HepG2 (cell line): ENCODE measurements at regions not wholly inside any gene's neighbourhood (a gene's known extent, or its start where the extent isn't known, plus 50 kb on each side); places are given as distances from the start of the nearest gene placed in this dataset.

Experiments used
- ATAC-seq: fragments of 200-7000 bp; cut with Tn5 transposase; 3 replicates; pipeline ENCODE4 v1.9.1; 2020; ENCODE audit warnings: mild to moderate bottlenecking, moderate library complexity
- BruUV-seq: library from RNA; stranded (reverse); fragments of 400-500 nt; replicated peaks from 2 replicates; lab custom pipeline; 2021; lab: Mats Ljungman, UMichigan
- CTCF ChIA-PET: fragments of 300-600 bp; formaldehyde crosslinking; extraction: SDS; loops from one replicate; lab custom pipeline; 2021; ENCODE audit warnings: low total read pairs, inconsistent platforms, low intra/inter-chr PET ratio; lab: Yijun Ruan, JAX
- POLR2A ChIA-PET: fragments of 350-600 bp; sonication (Branson Sonifier 250); formaldehyde crosslinking; loops from one replicate; lab custom pipeline; 2020; ENCODE audit warnings: antibody characterized with exemption, inconsistent platforms; lab: Yijun Ruan, JAX
- DNase-seq: peaks from one replicate; pipeline ENCODE4 v3.0.0-alpha.2; 2015; ENCODE audit warnings: low spot score
- FAIRE-seq: peaks from 3 replicates; lab custom pipeline; 2011; peaks lifted over from hg19 to GRCh38; lab: Jason Lieb, UNC
- H2AFZ ChIP-seq: one replicate; pipeline ENCODE4 v1.6.1; 2011; ENCODE audit warnings: low read length, inconsistent platforms
- H3K27ac ChIP-seq: fragments of 300-600 bp; 3 replicates; pipeline ENCODE4 v1.8.0; 2011; ENCODE audit warnings: mixed run types, mild to moderate bottlenecking, mixed read lengths, low read length, inconsistent platforms; ENCODE audit not compliant: insufficient read depth; ENCODE audit errors: extremely low read length
- H3K27me3 ChIP-seq, 2 experiments: fragments of 200-600 bp in 1 of 2; 2 replicates in 1 of 2; 3 replicates in 1 of 2; pipeline versions ENCODE4 v1.6.0 to v1.8.0; 2011; ENCODE audit warnings: low read length in 2 of 2, mild to moderate bottlenecking in 2 of 2, moderate library complexity in 2 of 2, inconsistent platforms in 1 of 2; ENCODE audit not compliant: insufficient read depth in 2 of 2, control insufficient read depth in 1 of 2
- H3K36me3 ChIP-seq, 2 experiments: fragments of 200-600 bp in 1 of 2; replicated peaks in 1 of 2; 2 replicates in 1 of 2; 3 replicates in 1 of 2; pipeline versions ENCODE4 v1.5.1 to v1.8.0; 2011; ENCODE audit warnings: low read length in 2 of 2, inconsistent platforms in 1 of 2; ENCODE audit not compliant: insufficient read depth in 2 of 2, control insufficient read depth in 1 of 2
- H3K4me1 ChIP-seq: 2 replicates; pipeline ENCODE4 v1.5.1; 2012; ENCODE audit warnings: low read length, inconsistent platforms; ENCODE audit not compliant: insufficient read depth
- H3K4me2 ChIP-seq: 2 replicates; pipeline ENCODE4 v1.6.0; 2011; ENCODE audit warnings: low read depth, low read length, inconsistent platforms
- H3K4me3 ChIP-seq, 3 experiments: fragments of 200-600 bp in 1 of 3; sonication (generic), shearing (Covaris generic) in 1 of 3; replicated peaks in 1 of 3; 2 replicates each; pipeline ENCODE4 v1.5.1; 2011 to 2016; ENCODE audit warnings: low read length in 3 of 3, inconsistent platforms in 2 of 3, low read depth in 2 of 3, mild to moderate bottlenecking in 2 of 3, control low read depth in 1 of 3, mixed read lengths in 1 of 3; ENCODE audit not compliant: insufficient read depth in 1 of 3
- H3K79me2 ChIP-seq: one replicate; pipeline ENCODE4 v1.6.1; 2011; ENCODE audit warnings: low read length, inconsistent platforms; ENCODE audit not compliant: insufficient read depth
- H3K9ac ChIP-seq: 2 replicates; pipeline ENCODE4 v1.6.0; 2011; ENCODE audit warnings: mild to moderate bottlenecking, low read depth, low read length, inconsistent platforms; ENCODE audit not compliant: insufficient read depth
- H3K9me3 ChIP-seq: 2 replicates; pipeline ENCODE4 v1.5.1; 2012; ENCODE audit warnings: mild to moderate bottlenecking, low read length
- H4K20me1 ChIP-seq: 2 replicates; pipeline ENCODE4 v1.6.0; 2011; ENCODE audit warnings: inconsistent platforms, mild to moderate bottlenecking, low read length, moderate library complexity; ENCODE audit not compliant: insufficient read depth
- GFI1 ChIP-seq: sonication (generic); formaldehyde crosslinking; IDR thresholded peaks from 2 replicates; pipeline ENCODE4 v1.5.0; 2020; ENCODE audit warnings: missing genetic modification reagents, mild to moderate bottlenecking, borderline replicate concordance
- IRX3 ChIP-seq: sonication (generic); formaldehyde crosslinking; IDR thresholded peaks from 2 replicates; pipeline ENCODE4 v1.8.1; 2023; ENCODE audit warnings: mild to moderate bottlenecking, low read depth, missing genetic modification reagents, borderline replicate concordance
- MAFF ChIP-seq: IDR thresholded peaks from 2 replicates; pipeline ENCODE4 v1.6.1; 2011; ENCODE audit warnings: low read depth, low read length, improper control_type of control experiment
- MAFK ChIP-seq, 2 experiments: IDR thresholded peaks in 1 of 2; conservative IDR thresholded peaks in 1 of 2; 2 replicates each; pipeline ENCODE4 v1.6.1; 2011; ENCODE audit warnings: improper control_type of control experiment in 2 of 2, low read length in 2 of 2
- RBAK ChIP-seq: sonication (generic); formaldehyde crosslinking; IDR thresholded peaks from 2 replicates; pipeline ENCODE4 v1.5.1; 2020; ENCODE audit warnings: mild to moderate bottlenecking, missing genetic modification reagents
- SIX1 ChIP-seq: sonication (generic); formaldehyde crosslinking; IDR thresholded peaks from 2 replicates; pipeline ENCODE4 v1.4.0; 2020; ENCODE audit warnings: missing genetic modification reagents, borderline replicate concordance
- ZNF101 ChIP-seq: sonication (generic); formaldehyde crosslinking; IDR thresholded peaks from 2 replicates; pipeline ENCODE4 v1.4.0; 2020; ENCODE audit warnings: mild to moderate bottlenecking, low read depth, missing genetic modification reagents, borderline replicate concordance
- ZNF878 ChIP-seq: sonication (generic); formaldehyde crosslinking; IDR thresholded peaks from 2 replicates; pipeline ENCODE4 v1.8.1; 2023; ENCODE audit warnings: mild to moderate bottlenecking, missing genetic modification reagents, moderate library complexity
- WGBS: methylation state at CpG from one replicate; pipeline ENCODE4 v1.1.6; 2017; ENCODE audit warnings: low lambda C conversion rate; 5-methylcytosine and 5-hydroxymethylcytosine counted together
- in situ Hi-C: cut with HindIII; loops from 2 replicates; pipeline ENCODE4 v1.10.0; 2017; ENCODE audit warnings: low pct_unique_long_range_greater_than_20kb; ENCODE audit not compliant: extremely low pct_ligation_motif_present
- intact Hi-C: fragments of 100-400 bp; cut with micrococcal nuclease; formaldehyde crosslinking; loops from one replicate; pipeline ENCODE4 v1.10.0; 2022; ENCODE audit not compliant: unreplicated experiment

GRCh38 chr2:116833052-116833451, 981.4 kb upstream of the DDX18 start:
- CTCF ChIA-PET = no interaction called here
- peak; percentile 27; the same call in 1 of the 2 replicates for TF ChIP-seq MAFF
- no peak for TF ChIP-seq ZNF101 (CRISPR knock-in tag)
- no peak for TF ChIP-seq IRX3
- peak; percentile 63 to 70 for TF ChIP-seq MAFK (conservative IDR thresholded peaks at IDR 0.05 in 1 of 2, IDR thresholded peaks at IDR 0.05 in 1 of 2; ENCODE audit: low read length in 2 of 2)
- TF ChIP-seq, all 625 proteins: peak for 2
- H3K4me2 ChIP-seq = no peak overlapping the region

GRCh38 chr2:116842164-116842563, 972.3 kb upstream of the DDX18 start:
- TF ChIP-seq ZNF878 (CRISPR knock-in tag) = no peak
- TF ChIP-seq GFI1 = no peak
- no peak for TF ChIP-seq SIX1 (CRISPR knock-in tag)
- TF ChIP-seq RBAK = no peak
- ChIA-PET CTCF (no interaction called here), POLR2A (no interaction called here)
- Histone ChIP-seq H3K9me3 (peaks cover 88% of the 10 kb centered on the region), H3K27ac (no peak overlapping the region), H3K4me1 (no peaks in the 10 kb centered on the region), H3K9ac (no peak overlapping the region), H3K36me3 (no peaks in the 10 kb centered on the region), H3K4me2 (no peak overlapping the region), H2AFZ (no peak overlapping the region), H3K79me2 (no peaks in the 10 kb centered on the region), H4K20me1 (no peaks in the 10 kb centered on the region), H3K27me3 (no peaks in the 10 kb centered on the region), H3K4me3 (no peak overlapping the region)
- no peak for DNase-seq
- in situ Hi-C loops (no loop called here), intact Hi-C loops (no loop called here)
- no TSS peak for BruUV-seq
- WGBS = 0% methylated on average over 5 of the region's 5 CpGs
- no peak for FAIRE-seq
- no peak for ATAC-seq

More at GRCh38 chr2:116833052-116833451, 981.4 kb upstream of the DDX18 start:
- no peaks in the 10 kb centered on the region for H3K27me3 ChIP-seq
- intact Hi-C loops (no loop called here), in situ Hi-C loops (no loop called here)
- peaks cover 71% of the 10 kb centered on the region for H3K9me3 ChIP-seq
- POLR2A ChIA-PET = no interaction called here
- ATAC-seq (no peak), DNase-seq (no peak), FAIRE-seq (no peak)
- no peak overlapping the region for H3K4me3 ChIP-seq
- H3K36me3 ChIP-seq = no peaks in the 10 kb centered on the region
- no peak overlapping the region for H2AFZ ChIP-seq
- no peak overlapping the region for H3K27ac ChIP-seq
- no peaks in the 10 kb centered on the region for H4K20me1 ChIP-seq
- BruUV-seq = no TSS peak
- no peak overlapping the region for H3K9ac ChIP-seq
- no peaks in the 10 kb centered on the region for H3K4me1 ChIP-seq
- 54% methylated on average over 3 of the region's 3 CpGs for WGBS
- no peaks in the 10 kb centered on the region for H3K79me2 ChIP-seq
